Esophagus muscularis mucosa (tissue), 4 donors: ENCODE measurements at regions not wholly inside any gene's neighbourhood (a gene's known extent, or its start where the extent isn't known, plus 50 kb on each side); places are given as distances from the start of the nearest gene placed in this dataset.

Experiments
- DNase-seq: peaks from one replicate; pipeline ENCODE4 v3.0.0-alpha.2; 2017; ENCODE audit errors: extremely low spot score
- H3K27ac ChIP-seq, 4 donors: fragments of 200-600 bp; sonication (generic); replicated peaks in 1 of 4; 1 replicate in 3 of 4; 2 replicates in 1 of 4; pipeline ENCODE4 v1.5.1; 2016 to 2019; ENCODE audit warnings: mild to moderate bottlenecking in 1 of 4
- H3K27me3 ChIP-seq, 4 donors: fragments of 200-600 bp; sonication (generic); one replicate each; pipeline versions ENCODE4 v1.5.1 to v1.6.0; 2016 to 2019
- H3K36me3 ChIP-seq, 4 donors: fragments of 200-600 bp; sonication (generic); one replicate each; pipeline ENCODE4 v1.5.1; 2016 to 2019
- H3K4me1 ChIP-seq, 4 donors: fragments of 200-600 bp; sonication (generic); one replicate each; pipeline ENCODE4 v1.5.1; 2016 to 2019
- H3K4me3 ChIP-seq, 4 donors: fragments of 200-600 bp; sonication (generic); 1 replicate in 2 of 4; 2 replicates in 2 of 4; pipeline ENCODE4 v1.5.1; 2016 to 2019; ENCODE audit warnings: mild to moderate bottlenecking in 4 of 4, moderate library complexity in 1 of 4
- H3K9me3 ChIP-seq, 4 donors: fragments of 200-600 bp; sonication (generic); 1 replicate in 3 of 4; 2 replicates in 1 of 4; pipeline ENCODE4 v1.5.1; 2016 to 2019
- CTCF ChIP-seq, 3 experiments: fragments of 200-600 bp in 2 of 3; fragments of 450-650 bp in 1 of 3; sonication (generic) in 2 of 3; IDR thresholded peaks; one replicate each; pipeline ENCODE4 v1.5.1; 2017 to 2019; ENCODE audit warnings: antibody characterized with exemption in 3 of 3, mild to moderate bottlenecking in 2 of 3, moderate library complexity in 1 of 3
- EP300 ChIP-seq: sonication (generic); formaldehyde crosslinking; IDR thresholded peaks from one replicate; pipeline ENCODE4 v1.6.1; 2017; ENCODE audit warnings: antibody characterized with exemption
- POLR2A ChIP-seq: fragments of 450-650 bp; IDR thresholded peaks from one replicate; pipeline ENCODE4 v1.6.1; 2017; ENCODE audit warnings: antibody characterized with exemption, moderate library complexity, mild to moderate bottlenecking, low read depth
- POLR2AphosphoS5 ChIP-seq, 2 donors: sonication (generic); formaldehyde crosslinking; IDR thresholded peaks; one replicate each; pipeline ENCODE4 v1.6.1; 2017; ENCODE audit warnings: antibody characterized with exemption in 2 of 2
- WGBS: methylation state at CpG from one replicate; pipeline ENCODE4 v1.1.5; 2018; 5-methylcytosine and 5-hydroxymethylcytosine counted together
- intact Hi-C: fragments of 100-400 bp; cut with DNase I; formaldehyde crosslinking; loops from one replicate; pipeline ENCODE4 v1.15.1; 2023

GRCh38 chr22:22816766-22817410, 70.7 kb upstream of the IGLL5 start:
- intact Hi-C loops = no loop called here
- peak; percentile 77 for DNase-seq

DNA sequence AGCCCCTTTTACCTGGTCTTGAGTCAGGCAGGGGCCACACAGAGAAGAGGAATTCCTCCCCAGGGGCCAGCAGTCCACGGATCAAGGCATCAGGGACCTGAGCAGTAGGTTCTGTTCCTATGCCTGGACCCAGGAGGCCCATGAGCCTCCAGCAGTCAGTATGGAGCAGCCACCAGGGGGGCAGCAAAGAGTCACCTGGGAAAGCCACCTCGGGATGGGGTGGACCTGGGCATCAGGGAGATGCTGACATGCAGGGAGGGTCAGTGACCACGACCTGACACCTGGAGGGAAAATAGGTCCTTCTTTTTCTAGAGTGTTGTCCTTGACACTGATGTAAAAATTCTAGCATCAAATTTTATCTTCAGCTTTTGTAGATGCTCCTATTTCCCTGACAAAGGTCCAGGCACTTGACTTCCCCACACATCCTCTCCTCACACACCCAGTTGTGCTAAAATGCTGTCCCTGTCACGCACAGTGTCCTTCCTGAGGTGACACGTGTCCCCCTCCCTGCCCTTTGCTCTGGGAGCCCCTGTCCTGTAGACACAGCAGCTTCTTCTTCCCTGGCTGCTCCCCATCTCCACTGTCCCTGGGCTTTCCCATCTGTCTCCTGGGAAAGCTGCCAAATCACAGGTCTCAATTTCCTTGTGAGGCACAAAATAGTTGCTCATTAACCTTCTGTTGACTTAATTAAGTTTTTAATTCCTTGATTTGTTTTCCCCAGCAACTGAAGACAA, 70.0 kb upstream of the IGLL5 start:
- Histone ChIP-seq H3K4me1 (no peaks in the 10 kb centered on the region), H3K36me3 (no peaks in the 10 kb centered on the region), H3K4me3 (no peak overlapping the region), H3K9me3 (no peaks in the 10 kb centered on the region), H3K27ac (no peak overlapping the region), H3K27me3 (peaks cover 0 to 15% (median 0%) of the 10 kb centered on the region in 4 donors)
- intact Hi-C loops = no loop called here
- peak; percentile 86 for DNase-seq
- TF ChIP-seq EP300 (no peak), CTCF (IDR thresholded peaks at IDR 0.05) (no peak)
- 59% methylated on average over 5 of the region's 5 CpGs for WGBS

More at GRCh38 chr22:22816766-22817410, 70.7 kb upstream of the IGLL5 start:
- no peaks in the 10 kb centered on the region for H3K9me3 ChIP-seq
- H3K27me3 ChIP-seq = peaks cover 0 to 7% (median 0%) of the 10 kb centered on the region in 4 donors
- no peak overlapping the region for H3K4me3 ChIP-seq
- H3K27ac ChIP-seq = no peak overlapping the region
- no peaks in the 10 kb centered on the region for H3K36me3 ChIP-seq
- H3K4me1 ChIP-seq = no peaks in the 10 kb centered on the region
- TF ChIP-seq POLR2AphosphoS5 (IDR thresholded peaks at IDR 0.05) (no peak), POLR2A (no peak), EP300 (no peak), CTCF (IDR thresholded peaks at IDR 0.05) (no peak)
- 83% methylated on average over 8 of the region's 8 CpGs for whole genome bisulfite sequencing

GRCh38 chr22:22818202-22818538, 69.4 kb upstream of the IGLL5 start:
- Histone ChIP-seq H3K9me3 (no peaks in the 10 kb centered on the region), H3K36me3 (no peaks in the 10 kb centered on the region), H3K27ac (no peak overlapping the region), H3K4me1 (no peaks in the 10 kb centered on the region), H3K27me3 (peaks cover 0 to 19% (median 0%) of the 10 kb centered on the region in 4 donors), H3K4me3 (no peak overlapping the region)
- intact Hi-C loops = no loop called here
- DNase-seq = peak; percentile 53
- TF ChIP-seq CTCF (IDR thresholded peaks at IDR 0.05) (no peak), POLR2AphosphoS5 (IDR thresholded peaks at IDR 0.05) (no peak), POLR2A (no peak), EP300 (no peak)
- 63% methylated on average over 3 of the region's 3 CpGs for WGBS

- WGBS = 84% methylated on average over 9 of the region's 12 CpGs
- no peak overlapping the region for H3K27ac ChIP-seq
- H3K27me3 ChIP-seq = peaks cover 0 to 22% (median 0%) of the 10 kb centered on the region in 4 donors
- no peak overlapping the region for H3K4me3 ChIP-seq
- H3K4me1 ChIP-seq = no peaks in the 10 kb centered on the region
- DNase-seq = peak; percentile 90
- H3K9me3 ChIP-seq = no peaks in the 10 kb centered on the region
- intact Hi-C loops = no loop called here
- no peaks in the 10 kb centered on the region for H3K36me3 ChIP-seq
- no peak for TF ChIP-seq CTCF (IDR thresholded peaks at IDR 0.05)
- TF ChIP-seq POLR2A = no peak
- no peak for TF ChIP-seq POLR2AphosphoS5 (IDR thresholded peaks at IDR 0.05)
- TF ChIP-seq EP300 = no peak
Measured at GRCh38 chr22:22818861-22819855, 68.5 kb upstream of the IGLL5 start.
